RWPE1 (cell line): ENCODE measurements at regions not wholly inside any gene's neighbourhood (a gene's known extent, or its start where the extent isn't known, plus 50 kb on each side); places are given as distances from the start of the nearest gene placed in this dataset.

Experiments used
- CTCF ChIA-PET: fragments of 350-600 bp; sonication (Branson Sonifier 250); formaldehyde crosslinking; extraction: SDS; loops from one replicate; lab custom pipeline; 2021; lab: Yijun Ruan, JAX
- POLR2A ChIA-PET: fragments of 400-600 bp; formaldehyde crosslinking; extraction: SDS; loops from one replicate; lab custom pipeline; 2020; ENCODE audit warnings: antibody characterized with exemption; ENCODE audit not compliant: low non-redundant PET; lab: Yijun Ruan, JAX
- DNase-seq: peaks from one replicate; pipeline ENCODE4 v3.0.0; 2012; ENCODE audit warnings: low spot score
- H3K27ac ChIP-seq: fragments of 450-650 bp; 2 replicates; pipeline ENCODE4 v1.5.1; 2017
- CTCF ChIP-seq: fragments of 450-650 bp; conservative IDR thresholded peaks from 2 replicates; pipeline ENCODE4 v1.5.1; 2017; ENCODE audit warnings: low read depth, mild to moderate bottlenecking

DNA sequence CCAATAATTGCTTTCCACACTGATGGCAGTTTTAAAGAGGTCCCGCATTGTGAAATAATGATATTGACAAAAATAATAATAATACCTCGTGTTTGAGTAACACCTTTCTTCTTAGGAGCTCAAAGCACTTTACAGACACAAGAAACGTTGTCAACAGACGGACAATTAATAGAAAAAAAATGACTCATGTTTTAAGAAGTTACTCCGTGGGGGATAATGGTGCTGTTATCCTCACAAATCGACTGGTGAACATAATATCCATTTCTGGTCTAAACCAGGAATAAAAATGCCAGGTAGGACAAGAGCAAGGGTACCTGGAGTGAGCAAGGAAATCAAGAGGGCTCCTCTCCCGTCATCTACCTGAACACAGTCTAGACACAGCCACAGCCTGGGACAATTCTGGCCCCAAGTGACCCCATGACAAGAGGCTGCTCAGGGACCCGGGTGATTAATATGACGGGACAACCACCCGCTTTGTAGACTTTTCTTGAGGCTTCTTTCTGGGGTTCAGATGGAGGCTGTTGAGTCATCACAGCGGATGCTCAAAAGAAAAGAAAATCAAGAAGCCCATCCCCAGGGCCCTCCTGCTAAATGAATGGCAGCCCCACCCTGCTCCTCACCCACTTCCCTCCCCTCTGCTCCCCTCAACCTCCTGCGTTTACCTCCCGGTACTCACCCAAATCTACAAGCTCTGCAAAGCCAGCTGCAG lies 146.2 kb upstream of the IRF2BP2 start:
- ChIA-PET CTCF (interaction anchor here (0.6 to 2.2 kb wide), 2 partner anchors 105 to 328 kb away, joined by 3 to 5 read pairs; no protein-coding TSS in a partner anchor), POLR2A (no interaction called here)
- DNase-seq: no peak
- TF ChIP-seq CTCF: no peak
- no peak overlapping the region for H3K27ac ChIP-seq

DNA sequence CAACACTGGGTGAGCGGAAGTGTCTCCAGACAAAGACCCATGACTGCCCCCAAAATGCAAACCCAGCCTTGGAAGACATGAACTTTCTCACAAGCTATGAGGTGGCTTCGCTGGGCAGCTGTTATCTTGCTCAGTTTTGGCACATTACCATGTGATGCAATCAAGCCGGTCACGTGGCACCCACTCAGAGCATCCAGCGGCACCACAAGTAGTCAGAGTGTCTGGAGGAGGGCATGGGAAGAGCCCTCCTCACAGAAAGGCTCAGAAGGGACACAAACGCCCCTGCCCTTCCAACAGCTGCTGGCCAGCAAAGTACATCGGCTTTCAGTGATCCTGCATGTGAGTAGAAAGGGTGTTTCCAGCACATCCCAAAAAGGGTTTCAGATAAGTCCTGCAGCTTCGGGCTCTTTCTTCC lies 145.5 kb upstream of the IRF2BP2 start:
- H3K27ac ChIP-seq: no peak overlapping the region
- POLR2A ChIA-PET: no interaction called here
- DNase-seq: no peak
- no peak for TF ChIP-seq CTCF
- CTCF ChIA-PET: interaction anchor here (0.6 to 2.2 kb wide), 3 partner anchors 8 to 328 kb away, joined by 3 to 5 read pairs (median 3); no protein-coding TSS in a partner anchor

GRCh38 chr1:234753979-234754378 lies 144.0 kb upstream of the IRF2BP2 start:
- ChIA-PET POLR2A (no interaction called here), CTCF (no interaction called here)
- no peak for DNase-seq
- no peak overlapping the region for H3K27ac ChIP-seq
- TF ChIP-seq CTCF: no peak

GRCh38 chr1:234752927-234753326 lies 142.9 kb upstream of the IRF2BP2 start:
- DNase-seq: no peak

DNA sequence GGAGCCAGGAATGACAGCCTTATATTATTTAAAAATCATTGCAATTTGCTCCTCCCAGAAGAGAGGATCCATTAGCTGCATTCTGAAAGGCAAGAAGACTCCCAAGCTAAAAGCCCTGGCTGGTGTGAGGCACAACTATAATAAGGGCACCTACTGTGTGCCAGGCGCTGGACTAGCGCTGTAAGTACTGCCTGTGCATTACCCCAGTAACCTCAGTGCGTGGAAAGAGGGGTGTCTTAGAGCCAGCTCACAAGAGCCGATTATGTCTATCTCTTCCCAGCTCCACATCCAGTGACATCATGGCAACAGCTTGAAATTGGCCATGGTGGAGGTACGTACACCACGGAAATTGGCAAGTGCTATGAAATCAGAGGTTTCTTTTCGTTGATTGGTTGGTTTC lies 141.7 kb upstream of the IRF2BP2 start:
- POLR2A ChIA-PET: no interaction called here
- CTCF ChIA-PET: interaction anchor here (0.6 kb wide), 2 partner anchors 102 to 293 kb away, joined by 3 to 5 read pairs; no protein-coding TSS in a partner anchor
- H3K27ac ChIP-seq: no peak overlapping the region
- TF ChIP-seq CTCF: no peak
- no peak for DNase-seq

More at GRCh38 chr1:234752927-234753326, 142.9 kb upstream of the IRF2BP2 start:
- TF ChIP-seq CTCF: no peak
- ChIA-PET POLR2A (no interaction called here), CTCF (no interaction called here)
- no peak overlapping the region for H3K27ac ChIP-seq

DNA sequence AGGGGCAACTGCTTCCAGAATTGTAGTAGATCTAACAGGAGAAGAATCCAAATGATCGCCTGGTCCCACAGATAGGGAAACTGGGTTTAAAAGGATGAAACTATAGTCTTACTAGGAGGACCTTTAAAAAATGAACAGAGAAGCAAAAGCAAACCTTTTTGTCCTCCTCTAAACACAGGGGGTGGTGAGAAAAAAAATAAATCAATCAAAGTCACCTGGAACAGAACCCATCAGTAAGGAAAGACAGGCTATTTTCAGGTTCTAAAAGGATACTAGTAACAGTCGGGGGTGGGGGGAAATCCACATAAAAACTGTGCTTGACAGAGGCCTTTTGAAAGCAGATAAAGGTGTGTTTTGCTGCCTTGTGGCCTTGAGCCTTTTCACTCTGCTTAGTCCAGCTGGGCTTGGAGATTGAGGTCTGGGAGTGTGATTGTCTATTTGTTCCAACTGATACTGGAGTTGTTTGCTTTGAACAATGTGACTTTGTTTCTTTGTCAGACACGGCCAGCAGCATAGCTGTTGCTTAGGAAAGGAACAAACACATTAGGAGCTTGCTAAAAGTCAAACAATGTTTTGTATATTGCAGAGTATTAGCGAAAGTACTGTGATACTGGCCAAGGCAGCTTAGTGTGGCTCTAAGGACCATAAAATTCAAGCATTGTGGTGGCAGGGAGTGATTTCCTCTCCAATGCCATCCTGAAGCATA lies 141.1 kb upstream of the IRF2BP2 start:
- TF ChIP-seq CTCF: no peak
- CTCF ChIA-PET: interaction anchor here (0.6 kb wide), 2 partner anchors 103 to 293 kb away, joined by 3 to 5 read pairs; no protein-coding TSS in a partner anchor
- DNase-seq: no peak
- POLR2A ChIA-PET: no interaction called here
- no peak overlapping the region for H3K27ac ChIP-seq
